AG04449 (cell line): ENCODE measurements at regions not wholly inside any gene's neighbourhood (a gene's known extent, or its start where the extent isn't known, plus 50 kb on each side); places are given as distances from the start of the nearest gene placed in this dataset.

ENCODE experiments used
- CTCF ChIA-PET: fragments of 350-600 bp; formaldehyde crosslinking; extraction: SDS; loops from one replicate; lab custom pipeline; 2021; ENCODE audit warnings: antibody characterized with exemption; lab: Yijun Ruan, JAX
- POLR2A ChIA-PET: fragments of 400-600, 350-600 bp; formaldehyde crosslinking; extraction: SDS; loops from one replicate; lab custom pipeline; 2020; ENCODE audit warnings: antibody characterized with exemption, inconsistent platforms; lab: Yijun Ruan, JAX
- DNase-seq: peaks from one replicate; pipeline ENCODE4 v3.0.0-alpha.2; 2010; ENCODE audit warnings: low read depth, low spot score
- H3K4me3 ChIP-seq: 2 replicates; pipeline ENCODE4 v1.5.1; 2011; ENCODE audit warnings: low read depth, mild to moderate bottlenecking, control low read depth, low read length
- CTCF ChIP-seq: IDR thresholded peaks from one replicate; pipeline ENCODE4 v1.5.1; 2011; ENCODE audit warnings: mild to moderate bottlenecking, moderate library complexity, low read length, control low read depth, inconsistent platforms; ENCODE audit not compliant: insufficient read depth; ENCODE audit errors: missing control alignments

GRCh38 chr5:13359344-13359743, 585.1 kb downstream of the DNAH5 start:
- TF ChIP-seq CTCF: no peak
- no peak overlapping the region for H3K4me3 ChIP-seq
- ChIA-PET CTCF (no interaction called here), POLR2A (no interaction called here)
- no peak for DNase-seq

GRCh38 chr5:13358342-13358741, 586.1 kb downstream of the DNAH5 start:
- ChIA-PET POLR2A (interaction anchor here (0.5 kb wide), 1 partner anchor 208 kb away, joined by 3 read pairs; no protein-coding TSS in a partner anchor), CTCF (no interaction called here)
- DNase-seq: no peak
- H3K4me3 ChIP-seq: no peak overlapping the region
- no peak for TF ChIP-seq CTCF

GRCh38 chr5:13357929-13358328, 586.6 kb downstream of the DNAH5 start:
- no peak for TF ChIP-seq CTCF
- ChIA-PET POLR2A (interaction anchor here (0.5 kb wide), 1 partner anchor 209 kb away, joined by 3 read pairs; no protein-coding TSS in a partner anchor), CTCF (no interaction called here)
- H3K4me3 ChIP-seq: no peak overlapping the region
- no peak for DNase-seq

- TF ChIP-seq CTCF: no peak
- no peak overlapping the region for H3K4me3 ChIP-seq
- POLR2A ChIA-PET: no interaction called here
- CTCF ChIA-PET: no interaction called here
- DNase-seq: no peak
Measured at GRCh38 chr5:13356226-13356625, 588.3 kb downstream of the DNAH5 start.

- ChIA-PET CTCF (no interaction called here), POLR2A (no interaction called here)
- TF ChIP-seq CTCF: no peak
- DNase-seq: no peak
- H3K4me3 ChIP-seq: no peak overlapping the region
Measured at GRCh38 chr5:13354611-13355010, 589.9 kb downstream of the DNAH5 start.

GRCh38 chr5:13350767-13351166, 593.7 kb downstream of the DNAH5 start:
- no peak overlapping the region for H3K4me3 ChIP-seq
- DNase-seq: no peak
- no peak for TF ChIP-seq CTCF
- ChIA-PET CTCF (no interaction called here), POLR2A (no interaction called here)
